Nephron progenitor cell (in vitro differentiated cells): ENCODE measurements at regions not wholly inside any gene's neighbourhood (a gene's known extent, or its start where the extent isn't known, plus 50 kb on each side); places are given as distances from the start of the nearest gene placed in this dataset.
"Not testable (repeated sequence)": the region's sequence is repeated elsewhere in the genome, so short reads cannot be mapped to it uniquely, and the experiment has no call there.

Experiments used
- DNase-seq: peaks from one replicate; pipeline ENCODE4 v3.0.0; 2021
- H3K27ac Mint-ChIP-seq: 2 replicates; pipeline ENCODE4 v1.8.0; 2021; ENCODE audit warnings: mild to moderate bottlenecking, moderate library complexity, mixed read lengths
- H3K27me3 Mint-ChIP-seq: 2 replicates; pipeline ENCODE4 v1.8.0; 2021; ENCODE audit warnings: mild to moderate bottlenecking, low read depth, mixed read lengths; ENCODE audit not compliant: poor library complexity
- H3K36me3 Mint-ChIP-seq: 2 replicates; pipeline ENCODE4 v1.8.0; 2021; ENCODE audit warnings: low read depth, mixed read lengths
- H3K4me1 Mint-ChIP-seq: 2 replicates; pipeline ENCODE4 v1.8.0; 2021; ENCODE audit warnings: mixed read lengths
- H3K4me3 Mint-ChIP-seq: 2 replicates; pipeline ENCODE4 v1.8.0; 2021; ENCODE audit warnings: mild to moderate bottlenecking, moderate library complexity, mixed read lengths
- H3K9me3 Mint-ChIP-seq: 2 replicates; pipeline ENCODE4 v1.8.0; 2021; ENCODE audit warnings: mild to moderate bottlenecking, moderate library complexity, mixed read lengths
- CTCF ChIP-seq: fragments of 200-600 bp; sonication (generic); IDR thresholded peaks from 2 replicates; pipeline ENCODE4 v1.5.0; 2021; ENCODE audit warnings: antibody characterized with exemption

- peaks cover 7% of the 10 kb centered on the region for H3K9me3 Mint-ChIP-seq
- no peak overlapping the region for H3K27ac Mint-ChIP-seq
- no peak for TF ChIP-seq CTCF
- H3K27me3 Mint-ChIP-seq, result peaks cover 16% of the 10 kb centered on the region
- DNase-seq, result no peak
- no peak overlapping the region for H3K4me3 Mint-ChIP-seq
- no peaks in the 10 kb centered on the region for H3K36me3 Mint-ChIP-seq
- no peaks in the 10 kb centered on the region for H3K4me1 Mint-ChIP-seq
These were observed 60.1 kb upstream of the PHF21A start for GRCh38 chr11:46181387-46181786.

DNA sequence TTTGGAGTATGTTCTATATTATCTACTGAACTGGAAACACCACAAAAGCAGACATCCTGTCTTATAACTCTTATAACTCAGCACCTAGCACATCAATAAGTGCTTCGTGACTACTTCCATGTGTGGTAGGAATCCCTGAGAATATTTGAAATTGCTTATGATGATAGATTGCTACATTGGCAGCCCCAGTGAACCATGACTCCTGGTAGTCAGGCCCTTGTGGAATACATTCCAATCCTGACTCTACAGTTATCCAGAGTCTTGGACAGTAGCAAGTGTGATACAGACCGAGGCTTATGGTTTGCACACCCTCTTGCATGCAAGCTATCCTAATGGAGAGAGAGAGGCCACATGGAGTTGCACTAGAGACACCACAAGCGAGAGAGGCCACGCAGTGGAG lies 59.5 kb upstream of the PHF21A start:
- Mint-ChIP-seq H3K4me3 (no peak overlapping the region), H3K27me3 (peaks cover 16% of the 10 kb centered on the region), H3K9me3 (peaks cover 7% of the 10 kb centered on the region), H3K27ac (no peak overlapping the region), H3K4me1 (no peaks in the 10 kb centered on the region), H3K36me3 (no peaks in the 10 kb centered on the region)
- TF ChIP-seq CTCF, result no peak
- no peak for DNase-seq

GRCh38 chr11:46178513-46178912 lies 57.3 kb upstream of the PHF21A start:
- peaks cover 7% of the 10 kb centered on the region for H3K9me3 Mint-ChIP-seq
- DNase-seq, result no peak
- H3K27me3 Mint-ChIP-seq, result peaks cover 19% of the 10 kb centered on the region
- TF ChIP-seq CTCF, result no peak
- H3K4me1 Mint-ChIP-seq, result no peaks in the 10 kb centered on the region
- H3K4me3 Mint-ChIP-seq, result no peak overlapping the region
- no peaks in the 10 kb centered on the region for H3K36me3 Mint-ChIP-seq
- H3K27ac Mint-ChIP-seq, result no peak overlapping the region

DNA sequence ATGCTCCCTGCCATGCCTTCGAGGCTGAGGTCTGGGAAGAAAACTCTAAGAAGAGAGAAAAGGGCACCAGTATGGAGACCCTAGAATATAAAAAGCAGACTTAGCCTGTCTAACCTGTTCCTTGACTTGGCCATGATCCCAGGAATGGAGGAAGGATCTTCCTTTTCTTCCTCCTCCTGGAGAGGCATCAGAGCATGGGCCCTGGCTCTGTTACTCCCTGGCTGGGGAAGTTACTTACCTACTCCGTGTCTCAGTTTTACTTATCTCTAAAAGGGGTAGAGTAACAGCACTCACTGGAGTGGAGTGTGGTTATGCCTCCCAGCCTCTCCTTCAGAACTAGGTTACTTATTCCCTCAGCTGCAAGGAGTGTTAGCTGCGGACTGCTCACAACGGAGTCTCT lies 55.2 kb upstream of the PHF21A start:
- DNase-seq, result no peak
- Mint-ChIP-seq H3K27ac (no peak overlapping the region), H3K27me3 (peaks cover 26% of the 10 kb centered on the region), H3K36me3 (no peaks in the 10 kb centered on the region), H3K4me3 (no peak overlapping the region), H3K9me3 (peaks cover 4% of the 10 kb centered on the region), H3K4me1 (no peaks in the 10 kb centered on the region)
- no peak for TF ChIP-seq CTCF

DNA sequence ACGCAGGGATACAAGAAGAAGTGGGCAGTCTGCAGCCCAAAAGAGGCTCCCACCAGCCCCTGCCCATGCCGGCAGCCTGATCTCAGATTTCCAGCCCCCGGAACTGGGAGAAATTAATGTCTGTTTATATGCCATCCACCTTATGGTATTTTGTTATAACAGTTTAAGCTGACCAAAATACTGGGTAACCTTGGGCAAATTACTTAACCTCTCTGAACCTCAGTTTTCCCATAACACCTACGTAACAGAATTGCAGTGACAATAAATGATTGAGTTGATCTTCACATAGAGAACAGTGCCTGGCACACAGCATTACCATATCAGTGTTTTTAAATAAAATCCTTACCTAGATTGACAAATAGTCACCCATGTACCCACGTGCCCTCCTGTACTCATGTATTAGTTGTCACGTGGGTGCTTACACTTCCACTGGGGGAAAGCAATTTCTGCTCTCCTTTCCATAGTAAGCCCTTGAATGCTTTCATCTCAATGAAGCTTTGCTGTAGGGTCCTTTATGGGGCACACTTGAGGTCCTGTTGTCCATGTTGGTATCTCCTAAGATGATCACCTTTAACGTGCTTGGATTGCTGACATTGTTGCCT lies 54.2 kb upstream of the PHF21A start:
- peaks cover 30% of the 10 kb centered on the region for H3K27me3 Mint-ChIP-seq
- no peak for DNase-seq
- no peak overlapping the region for H3K27ac Mint-ChIP-seq
- no peak for TF ChIP-seq CTCF
- no peak overlapping the region for H3K4me3 Mint-ChIP-seq
- H3K9me3 Mint-ChIP-seq, result peaks cover 4% of the 10 kb centered on the region
- no peaks in the 10 kb centered on the region for H3K36me3 Mint-ChIP-seq
- H3K4me1 Mint-ChIP-seq, result no peaks in the 10 kb centered on the region

DNA sequence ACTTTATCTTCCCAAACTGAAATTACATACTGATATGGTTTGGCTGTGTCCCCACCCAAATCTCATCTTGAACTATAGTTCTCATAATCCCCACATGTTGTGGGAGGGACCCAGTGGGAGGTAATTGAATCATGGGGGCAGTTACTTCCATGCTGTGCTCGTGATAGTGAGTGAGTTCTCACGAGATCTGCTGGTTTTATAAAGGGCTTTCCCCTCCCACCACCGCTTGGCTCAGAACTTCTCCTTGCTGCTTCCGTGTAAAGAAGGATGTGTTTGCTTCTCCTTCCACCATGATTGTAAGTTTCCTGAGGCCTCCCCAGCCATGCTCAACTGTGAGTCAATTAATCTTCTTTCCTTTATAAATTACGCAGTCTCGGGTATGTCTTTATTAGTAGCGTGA lies 50.4 kb upstream of the PHF21A start:
- not testable (repeated sequence) for DNase-seq, H3K27ac Mint-ChIP-seq, H3K36me3 Mint-ChIP-seq, H3K4me1 Mint-ChIP-seq, H3K9me3 Mint-ChIP-seq, H3K4me3 Mint-ChIP-seq
- H3K27me3 Mint-ChIP-seq, result peaks cover 29% of the 10 kb centered on the region
